Stimulated activated CD8-positive, alpha-beta memory T cell treated with anti-CD3 and anti-CD28 coated beads, Interleukin-12 subunit alpha, Interleukin-12 subunit beta, amount 100 ng/mL, for 1 hour (primary cell): ENCODE measurements at regions not wholly inside any gene's neighbourhood (a gene's known extent, or its start where the extent isn't known, plus 50 kb on each side); places are given as distances from the start of the nearest gene placed in this dataset.

Experiments
- DNase-seq: peaks from one replicate; pipeline ENCODE4 v3.0.0-alpha.2; 2020; ENCODE audit warnings: low read depth

DNA sequence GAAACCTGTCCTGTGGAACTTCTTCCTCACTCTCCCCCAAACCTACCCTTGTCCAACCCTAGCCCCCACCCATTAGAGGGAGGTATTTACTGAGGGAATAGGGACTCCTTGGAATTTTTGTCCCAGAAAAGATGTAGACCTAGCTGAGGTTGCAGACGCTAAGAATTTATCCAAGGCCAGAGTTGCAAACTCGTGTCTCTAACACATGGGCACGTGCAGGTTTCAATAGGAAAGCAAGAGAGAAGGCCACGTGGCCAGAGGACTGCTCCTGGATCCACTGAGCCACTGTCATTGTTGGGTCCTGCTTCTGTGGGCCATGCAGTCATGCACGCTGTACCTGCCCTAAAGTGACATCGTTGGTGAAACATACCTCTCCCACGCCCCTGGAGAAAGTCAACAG lies 243.4 kb upstream of the KCNG1 start:
- DNase-seq = no peak

DNA sequence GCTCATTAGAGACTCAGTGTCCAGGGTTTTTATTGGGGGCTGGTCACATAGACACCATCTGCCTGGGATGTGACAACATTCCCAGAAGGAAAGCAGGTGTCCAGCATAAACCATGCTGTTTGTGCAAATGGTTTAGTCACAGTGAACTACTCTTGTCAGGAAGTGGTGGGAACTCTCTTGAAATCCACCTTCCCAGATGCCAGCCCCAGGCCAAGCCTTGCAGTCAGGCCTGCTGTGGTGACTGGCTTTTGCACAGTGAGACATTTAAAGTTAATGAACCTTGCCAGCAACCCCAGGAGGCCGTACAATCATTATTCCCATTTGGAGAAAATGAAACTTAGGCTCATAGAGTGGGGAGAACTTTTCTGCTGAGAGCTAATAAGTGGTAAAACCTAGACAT lies 242.5 kb upstream of the KCNG1 start:
- DNase-seq = no peak

GRCh38 chr20:51262240-51262639 lies 239.3 kb upstream of the KCNG1 start:
- no peak for DNase-seq

DNA sequence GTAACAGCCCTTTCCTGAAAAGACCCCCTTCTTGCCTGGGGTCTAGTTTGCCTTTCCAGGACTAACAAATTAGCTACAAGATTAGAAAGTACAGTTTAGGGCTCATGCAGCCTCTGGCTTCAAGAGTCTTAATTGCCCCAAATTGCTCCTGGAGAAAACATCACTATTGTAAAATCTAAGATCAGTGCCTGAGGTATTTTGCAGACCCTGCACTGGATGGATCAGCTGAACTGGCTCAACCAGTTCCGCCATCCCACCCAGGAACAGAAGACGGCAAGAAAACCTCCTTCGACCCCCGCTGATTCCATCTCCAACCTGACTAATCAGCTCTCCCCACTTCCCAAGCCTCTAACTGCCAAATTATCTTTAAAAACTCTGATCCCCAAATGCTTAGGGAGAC lies 236.5 kb upstream of the KCNG1 start:
- DNase-seq = no peak

DNA sequence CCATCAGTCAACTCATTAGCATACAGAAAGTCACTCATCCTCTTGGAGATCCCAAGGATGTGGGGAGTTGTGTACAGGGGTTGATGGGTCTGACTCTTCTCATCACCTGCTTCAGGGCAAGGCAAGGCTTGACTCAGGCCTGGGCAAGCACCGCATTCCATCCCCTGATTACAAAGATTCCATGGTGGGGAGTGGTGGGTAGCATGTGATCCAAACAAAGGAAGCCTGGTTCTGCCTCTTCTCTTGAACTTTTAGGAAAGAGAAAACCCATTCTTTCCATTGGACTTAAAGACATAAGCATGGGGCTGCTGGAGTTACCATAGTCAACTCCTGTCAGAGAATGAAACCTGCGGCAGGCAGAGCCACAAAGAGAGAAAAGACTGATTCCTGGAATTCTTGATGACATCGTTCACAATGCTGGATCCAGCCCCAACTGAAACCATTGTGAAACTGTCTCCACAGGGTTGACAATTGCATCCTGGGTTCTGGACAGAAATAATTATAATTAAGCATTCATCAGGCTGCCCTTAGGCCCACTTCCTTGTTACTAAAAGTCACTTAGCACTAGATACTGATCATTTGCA lies 235.8 kb upstream of the KCNG1 start:
- no peak for DNase-seq

GRCh38 chr20:51255417-51255816 lies 232.5 kb upstream of the KCNG1 start:
- DNase-seq = no peak

DNA sequence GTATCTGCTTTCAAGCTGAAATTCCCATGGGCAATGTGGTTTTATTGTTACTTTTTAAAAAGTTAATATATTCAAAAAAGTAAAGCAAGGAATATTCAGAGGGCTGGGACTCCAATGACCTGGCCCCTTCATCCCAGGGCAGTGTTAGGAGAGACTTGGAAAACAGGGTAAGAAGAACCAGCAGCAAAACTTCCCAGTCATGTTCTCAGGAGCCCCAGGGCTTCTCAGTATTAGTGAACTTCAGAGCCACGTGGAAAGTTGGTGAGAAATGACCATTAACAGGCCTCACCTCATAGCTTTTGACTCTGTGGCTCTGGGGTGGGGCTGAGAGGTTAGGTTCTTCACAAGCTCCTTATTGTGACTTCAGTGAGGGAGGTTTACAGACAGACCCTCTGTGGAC lies 230.4 kb upstream of the KCNG1 start:
- DNase-seq = no peak

DNA sequence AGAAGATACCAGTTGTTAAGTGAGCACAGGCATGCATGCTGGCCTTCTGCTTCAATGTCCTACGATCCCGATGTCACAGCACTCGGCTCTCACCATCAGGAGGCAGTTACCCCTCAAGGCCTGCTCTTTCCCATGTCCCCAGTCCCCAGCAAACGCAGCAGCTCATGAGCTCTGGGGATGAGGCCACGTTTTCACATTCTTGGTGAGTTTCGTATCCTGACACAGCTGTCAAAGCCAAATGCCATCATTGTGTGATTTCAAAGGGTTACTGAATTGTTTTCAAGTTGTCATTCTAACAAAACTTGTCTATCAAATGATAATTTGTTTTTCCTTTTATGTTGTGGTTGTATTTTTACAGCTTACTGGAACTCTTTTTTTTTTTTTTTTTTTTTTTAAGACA lies 226.9 kb upstream of the KCNG1 start:
- no peak for DNase-seq

- no peak for DNase-seq
Observed at GRCh38 chr20:51249215-51249614, 226.3 kb upstream of the KCNG1 start.

DNA sequence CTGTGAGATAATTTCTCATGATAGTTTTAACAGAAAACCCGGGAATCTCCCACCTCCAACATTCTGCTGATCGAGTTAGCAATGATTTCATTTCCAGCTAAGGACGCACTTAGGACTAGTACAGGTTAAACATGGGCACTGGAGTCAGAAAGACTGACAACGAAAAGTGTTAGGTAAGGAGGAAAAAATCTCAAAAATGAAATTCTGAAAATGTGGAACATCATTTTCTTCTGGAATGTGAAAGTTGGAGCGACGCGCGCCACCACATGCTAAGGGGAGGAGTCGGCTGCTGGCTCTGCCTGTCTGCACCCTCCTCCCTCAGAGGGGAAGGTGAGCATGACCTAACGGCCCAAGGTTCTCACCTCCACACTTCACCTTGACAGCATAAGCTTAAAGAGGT lies 221.6 kb upstream of the KCNG1 start:
- no peak for DNase-seq

DNA sequence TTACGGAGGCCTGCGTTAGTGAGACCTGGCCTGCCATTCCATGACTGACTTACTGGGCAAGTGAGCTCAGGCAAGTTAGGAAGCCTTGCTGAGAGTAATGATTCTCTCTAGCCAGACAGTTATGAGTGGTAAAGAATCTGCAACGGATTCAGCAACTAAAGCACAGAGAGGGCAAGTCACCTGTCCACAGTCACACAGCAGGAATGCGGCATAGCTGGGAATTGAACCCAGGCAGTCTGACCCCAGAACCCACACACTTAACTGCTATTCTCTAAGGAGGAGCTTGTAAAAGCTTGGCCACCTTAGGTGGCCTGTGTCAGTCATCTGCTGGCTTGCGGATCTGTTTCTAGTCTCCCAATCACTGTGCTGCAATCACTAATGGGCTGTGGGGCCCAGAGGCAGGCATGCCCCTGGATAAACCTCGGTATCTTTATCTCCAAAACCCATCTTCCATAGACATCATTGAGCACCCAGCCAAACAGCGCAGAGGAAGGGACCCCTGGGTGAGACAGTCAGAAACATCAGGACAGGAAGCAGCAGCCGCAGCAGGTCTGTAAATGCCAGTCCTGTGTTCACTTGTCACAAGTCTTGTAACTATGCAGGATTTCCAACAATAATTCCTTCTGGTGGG lies 215.9 kb upstream of the KCNG1 start:
- DNase-seq = no peak

GRCh38 chr20:51237791-51238190 lies 214.9 kb upstream of the KCNG1 start:
- DNase-seq = no peak

GRCh38 chr20:51237278-51237677 lies 214.4 kb upstream of the KCNG1 start:
- no peak for DNase-seq

GRCh38 chr20:51236421-51236820 lies 213.5 kb upstream of the KCNG1 start:
- no peak for DNase-seq

DNA sequence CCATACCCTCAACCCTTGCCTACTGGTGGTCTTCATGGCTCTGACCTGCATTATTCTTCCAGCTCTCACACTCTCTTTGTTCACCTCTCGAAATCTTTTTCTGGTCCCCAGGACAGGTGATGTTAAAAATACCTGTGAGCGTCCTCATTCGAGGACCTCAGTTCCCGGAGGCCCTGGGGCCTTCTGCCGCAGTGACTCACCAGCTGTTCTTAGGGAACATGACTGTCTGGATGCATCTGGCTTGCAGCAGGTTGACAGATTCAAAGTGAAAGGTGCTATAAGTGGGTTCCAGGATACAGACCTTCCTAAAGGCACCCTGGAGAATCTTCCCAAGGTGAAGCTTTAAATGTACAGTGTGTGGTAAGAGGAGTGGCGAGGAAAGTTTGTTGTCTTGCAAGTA lies 210.4 kb upstream of the KCNG1 start:
- DNase-seq = no peak

GRCh38 chr20:51230727-51231126 lies 207.8 kb upstream of the KCNG1 start:
- DNase-seq = no peak

GRCh38 chr20:51228763-51229162 lies 205.9 kb upstream of the KCNG1 start:
- DNase-seq = no peak

DNA sequence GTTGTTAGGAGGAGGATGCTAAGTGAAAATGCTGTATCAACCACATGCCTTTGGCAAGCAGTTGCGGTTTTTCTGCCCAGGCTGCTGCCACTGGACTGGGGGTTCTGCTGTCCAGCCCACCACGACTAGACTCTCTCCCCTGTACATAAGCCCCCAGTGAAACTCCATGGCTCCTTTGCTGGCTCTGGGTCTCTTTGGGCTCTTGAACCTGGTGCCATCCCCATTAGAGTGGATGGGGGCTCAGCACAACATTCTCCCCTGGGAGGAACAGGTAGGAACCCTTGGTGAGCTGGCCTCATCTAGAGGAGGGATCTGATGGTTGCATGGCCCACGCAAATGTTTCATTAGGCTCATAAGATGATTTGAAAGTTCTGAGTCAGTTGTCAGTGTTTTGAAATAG lies 204.8 kb upstream of the KCNG1 start:
- DNase-seq = no peak

DNA sequence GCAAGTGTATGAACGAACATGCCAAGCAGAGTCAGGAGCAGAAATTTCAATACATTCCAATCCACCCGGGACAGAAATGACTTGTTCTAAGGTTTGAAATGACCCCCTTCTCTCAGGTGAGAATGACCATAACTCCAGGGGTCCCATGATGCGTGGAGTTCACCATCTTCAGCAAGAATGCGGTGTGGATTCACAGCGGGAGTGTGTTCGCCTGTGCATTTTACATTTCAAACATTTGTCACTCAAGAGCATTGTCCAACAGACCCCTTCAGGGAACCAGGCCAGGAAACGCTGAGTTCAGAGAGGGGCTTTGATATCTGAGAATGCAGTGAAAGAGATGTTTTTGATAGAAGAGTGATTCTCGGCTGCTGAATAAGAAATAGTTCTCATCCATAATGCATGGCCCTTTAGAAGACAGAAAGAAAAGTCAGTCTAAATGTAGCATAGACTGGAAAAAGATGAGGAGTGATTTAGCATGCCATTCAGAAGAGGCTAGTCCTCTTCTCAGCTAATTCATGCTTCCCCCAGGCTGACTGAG lies 200.3 kb upstream of the KCNG1 start:
- no peak for DNase-seq

GRCh38 chr20:51221791-51222408 lies 199.0 kb upstream of the KCNG1 start:
- no peak for DNase-seq

GRCh38 chr20:51221103-51221502 lies 198.2 kb upstream of the KCNG1 start:
- DNase-seq = no peak

DNA sequence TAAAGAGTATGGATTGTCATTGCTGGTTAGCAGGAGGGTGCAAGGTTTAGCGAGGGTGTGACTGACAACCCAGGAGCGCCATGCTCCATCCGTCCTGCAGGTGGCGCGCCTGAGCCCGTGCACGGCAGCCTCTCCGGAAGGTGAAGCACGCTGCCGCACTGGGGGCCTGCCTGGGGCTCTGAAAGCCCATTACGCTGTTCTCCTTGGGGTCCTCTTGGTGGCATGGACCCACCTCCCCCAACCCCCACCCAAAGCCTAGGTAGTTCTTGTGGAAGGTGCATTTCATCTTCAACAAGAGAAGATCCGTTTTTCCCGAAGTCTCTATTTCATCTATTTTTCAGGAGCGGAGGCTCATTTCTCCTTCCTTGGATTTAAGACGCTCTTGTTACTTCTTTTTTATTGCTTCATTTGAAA lies 197.4 kb upstream of the KCNG1 start:
- DNase-seq = peak; percentile 24

DNA sequence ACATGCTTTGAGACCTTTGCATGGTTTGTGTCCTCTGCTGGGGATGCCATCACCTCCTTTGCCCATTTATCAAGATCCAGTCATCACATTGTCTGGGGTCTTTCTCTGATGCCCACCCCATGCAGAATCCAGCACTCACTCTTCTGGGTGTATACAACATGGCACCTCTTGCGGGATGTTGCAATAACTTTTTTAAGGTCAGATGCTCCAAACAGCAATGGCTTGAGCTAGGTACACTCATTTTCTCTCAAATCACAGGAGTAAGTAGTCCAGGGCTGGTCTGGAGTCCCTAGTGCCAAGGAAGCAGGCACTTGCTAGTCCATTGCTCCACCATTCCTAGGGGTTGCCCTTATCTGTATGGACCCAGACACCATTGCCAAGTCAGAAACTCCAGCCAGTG lies 196.6 kb upstream of the KCNG1 start:
- DNase-seq = no peak

DNA sequence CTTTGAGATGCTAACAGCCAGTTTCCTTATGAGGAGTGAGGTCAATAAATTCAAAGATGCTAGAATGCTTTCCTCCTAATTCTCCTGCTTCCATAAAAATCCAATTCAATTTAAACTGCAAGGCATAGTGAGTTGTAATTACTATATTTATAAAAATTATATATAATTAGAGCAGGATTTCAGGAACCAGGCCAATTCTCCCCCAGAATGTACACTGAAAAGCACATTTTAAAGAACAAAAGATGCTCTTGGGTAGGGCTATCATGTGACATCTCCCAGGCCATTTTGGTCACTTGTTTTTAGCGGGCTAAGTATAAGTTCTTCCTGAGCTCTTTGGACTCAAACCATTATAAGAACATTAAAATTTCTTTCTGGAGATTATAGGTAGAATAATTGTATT lies 195.7 kb upstream of the KCNG1 start:
- no peak for DNase-seq
